CD1c-positive myeloid dendritic cell (primary cell): ENCODE measurements at regions not wholly inside any gene's neighbourhood (a gene's known extent, or its start where the extent isn't known, plus 50 kb on each side); places are given as distances from the start of the nearest gene placed in this dataset.
A peak's percentile ranks its signal among the peaks of the same experiment; 100 is the strongest.

Experiments
- DNase-seq: peaks from one replicate; pipeline ENCODE4 v3.0.0-alpha.2; 2016; ENCODE audit errors: extremely low spot score

DNA sequence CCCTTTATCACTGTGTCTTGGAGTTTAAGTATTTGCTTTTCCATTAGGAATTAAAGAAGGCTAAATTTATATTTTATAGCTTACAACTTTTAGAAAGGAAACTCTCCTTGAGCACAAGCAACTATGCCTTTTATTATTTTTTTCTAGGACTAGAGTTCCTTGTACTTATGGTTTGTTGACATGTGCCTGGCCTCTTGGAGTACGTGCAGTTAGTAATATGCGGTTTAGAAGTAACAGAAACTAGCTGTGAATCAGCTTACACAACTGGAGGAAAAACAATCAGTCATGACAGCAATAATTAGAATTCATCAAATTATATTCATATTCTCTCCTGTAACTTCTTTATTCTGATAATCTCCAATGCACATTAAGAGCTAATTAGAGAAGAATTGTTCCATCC is 428.7 kb downstream of the AEBP2 start:
- DNase-seq = no peak

DNA sequence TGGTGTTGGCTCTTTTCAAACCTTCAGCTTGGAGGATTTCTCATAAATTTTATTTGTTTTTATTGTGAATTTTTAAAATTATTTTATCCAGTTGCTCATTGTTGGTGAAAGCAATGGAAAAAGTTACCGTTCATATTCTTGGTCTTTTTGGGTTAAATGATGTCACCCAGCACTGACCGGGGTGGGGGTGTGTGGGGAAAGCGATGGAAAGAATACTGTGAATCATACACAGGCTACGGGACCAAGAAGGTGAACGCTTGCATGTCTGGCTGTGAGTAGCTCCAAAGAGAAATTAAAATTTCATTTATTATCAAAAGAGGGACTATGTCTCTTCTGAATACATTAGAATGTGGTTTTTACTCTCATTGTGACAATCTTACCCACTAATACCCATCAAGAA is 430.1 kb downstream of the AEBP2 start:
- no peak for DNase-seq

DNA sequence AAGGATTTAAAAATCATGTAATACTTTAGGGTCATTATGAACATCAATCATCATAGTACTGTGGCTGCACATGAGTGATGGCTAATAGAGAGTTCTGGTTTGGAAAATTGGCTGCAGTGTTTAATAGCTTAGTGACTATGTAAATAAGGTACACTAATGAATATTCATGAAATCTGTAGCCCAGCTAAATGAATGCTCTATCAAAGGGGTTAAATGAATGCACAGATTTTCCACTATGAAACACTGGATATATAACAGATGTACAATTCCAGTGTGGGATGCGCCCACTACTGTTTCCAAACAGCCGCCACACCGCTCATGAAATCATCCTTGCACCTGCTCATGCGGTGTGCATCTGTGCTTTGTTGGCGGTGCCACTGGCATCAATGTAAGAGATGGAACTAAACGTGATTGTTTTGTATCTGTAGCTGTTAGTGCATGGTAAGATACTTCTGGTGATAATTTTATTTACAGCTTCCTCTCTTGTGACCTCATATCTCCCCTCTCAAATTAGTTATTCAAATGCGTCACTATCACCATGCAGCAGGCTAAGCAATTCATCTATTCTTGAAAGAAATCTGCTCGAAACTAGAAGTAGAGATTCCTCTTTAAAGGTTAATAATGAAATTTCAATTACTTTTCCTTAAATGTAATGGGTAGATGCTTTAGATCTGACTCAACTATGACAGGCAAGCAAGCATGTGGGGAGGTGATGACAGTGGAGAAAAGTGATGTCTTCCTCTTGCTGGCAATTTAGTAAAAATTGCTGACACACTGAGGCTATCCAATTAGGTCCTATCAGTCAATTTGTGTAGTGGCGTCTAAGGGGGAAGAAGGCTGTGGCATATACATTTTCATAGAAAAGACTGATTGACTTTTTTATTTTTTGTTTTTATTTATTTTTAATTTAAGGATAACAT is 433.6 kb downstream of the AEBP2 start:
- DNase-seq = no peak

DNA sequence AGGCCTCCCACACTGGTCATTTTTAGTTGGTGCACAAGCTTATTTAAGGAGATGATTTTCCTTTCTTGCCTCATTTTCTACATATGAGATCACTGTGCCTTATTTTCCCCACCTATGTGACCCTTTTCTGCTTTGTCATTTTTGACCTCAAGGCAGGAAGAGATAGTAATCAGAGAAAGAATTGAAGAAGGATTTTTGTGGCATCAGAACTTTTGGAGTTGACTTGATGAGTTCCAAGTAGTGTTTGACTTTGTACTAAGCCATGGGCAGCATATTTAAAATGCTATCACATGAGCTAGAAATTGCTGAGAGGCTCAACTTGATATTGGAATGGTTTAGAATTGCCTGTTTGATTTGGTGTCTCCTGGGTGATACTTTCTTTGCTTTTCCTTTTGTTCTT is 440.8 kb downstream of the AEBP2 start:
- DNase-seq = no peak

DNA sequence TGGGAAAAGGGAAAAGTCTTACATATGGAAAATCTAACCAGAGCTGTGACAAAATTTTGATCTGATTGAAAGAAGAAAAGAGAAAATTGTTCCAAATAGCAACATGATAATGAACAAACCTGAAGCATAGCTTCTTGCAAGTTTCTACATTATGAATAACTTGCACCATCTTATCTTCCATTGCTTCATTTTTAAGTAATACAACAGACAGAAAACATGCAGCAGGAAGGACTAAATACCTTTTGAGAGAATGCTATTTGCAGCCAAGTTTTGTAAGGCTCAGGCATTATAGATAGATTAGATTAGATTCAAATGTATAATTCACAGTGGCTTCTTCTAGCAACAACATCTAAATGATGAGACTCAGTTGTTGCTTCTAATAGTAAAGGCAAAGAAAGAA is 441.4 kb downstream of the AEBP2 start:
- DNase-seq = no peak

DNA sequence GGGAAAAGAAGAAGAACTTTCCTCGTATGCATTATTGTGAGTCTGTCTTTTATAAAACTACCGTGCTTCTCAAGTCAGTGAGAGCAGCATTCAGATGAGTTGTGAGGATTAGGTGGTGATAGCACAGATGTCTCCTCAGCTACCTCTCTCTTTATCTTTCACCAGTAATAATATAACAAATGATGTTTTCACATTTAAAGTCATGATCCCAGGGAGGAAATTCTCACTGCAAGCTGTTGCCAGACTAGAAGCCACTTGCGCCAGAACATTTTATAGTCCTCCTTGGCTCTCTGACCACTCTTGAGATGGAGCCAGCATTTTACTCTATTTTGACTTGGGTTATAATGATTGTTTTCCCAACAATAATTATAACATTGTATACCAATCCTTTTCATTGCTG is 443.1 kb downstream of the AEBP2 start:
- DNase-seq = no peak

DNA sequence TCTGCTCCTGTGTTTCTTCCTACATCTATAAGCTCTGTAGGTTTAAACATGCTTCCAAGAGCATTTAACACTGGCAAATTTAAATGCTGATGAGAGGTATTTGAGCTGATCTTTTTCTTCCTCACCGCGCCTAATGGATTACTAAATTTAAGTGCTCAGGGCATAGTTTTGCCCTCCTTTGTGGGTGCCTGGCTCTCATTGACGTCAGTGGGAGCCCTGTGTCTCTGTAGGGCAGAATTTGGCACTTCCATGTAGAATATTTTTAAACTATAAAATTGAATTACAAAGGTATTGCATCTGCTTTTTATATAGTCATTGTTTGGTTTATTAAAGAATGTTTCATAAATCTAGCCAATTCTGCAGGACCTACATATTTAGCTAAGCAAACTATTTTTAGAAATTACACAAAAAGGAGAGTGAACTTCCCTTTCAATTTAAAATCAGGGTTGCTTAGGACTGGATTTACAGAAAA is 444.8 kb downstream of the AEBP2 start:
- DNase-seq = no peak

DNA sequence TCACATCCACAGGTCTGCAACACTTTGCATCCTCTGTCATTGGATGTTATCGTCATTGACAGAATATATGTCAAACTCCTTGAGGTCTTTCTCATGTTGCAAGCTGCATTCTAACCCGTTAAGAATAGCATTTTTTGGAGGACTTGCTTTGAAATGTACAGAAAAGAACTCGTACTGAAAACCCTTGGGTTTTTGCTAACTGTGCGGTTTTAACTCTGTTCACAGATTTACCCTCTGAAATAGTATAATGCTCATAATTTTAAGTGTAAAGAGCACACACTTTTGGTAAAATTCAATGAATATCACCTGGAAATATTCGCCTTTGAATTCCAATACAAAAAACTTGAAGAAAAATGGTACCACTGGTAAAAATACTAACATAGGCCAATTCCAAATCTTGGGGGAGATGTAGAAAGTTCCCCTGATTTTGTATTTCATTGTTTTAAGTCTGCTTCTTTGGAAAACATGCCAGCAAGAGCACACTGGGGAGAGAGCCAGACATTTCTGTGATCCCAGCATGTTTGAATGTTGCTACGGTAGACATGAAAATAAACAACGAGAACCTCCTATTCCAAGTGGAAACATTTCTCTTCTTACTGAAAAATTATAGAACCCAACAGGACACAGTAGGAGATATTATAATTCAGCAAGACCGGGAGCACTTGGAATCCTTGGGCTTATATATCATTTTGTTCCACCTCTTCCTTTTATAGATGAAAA is 446.0 kb downstream of the AEBP2 start:
- DNase-seq = no peak

DNA sequence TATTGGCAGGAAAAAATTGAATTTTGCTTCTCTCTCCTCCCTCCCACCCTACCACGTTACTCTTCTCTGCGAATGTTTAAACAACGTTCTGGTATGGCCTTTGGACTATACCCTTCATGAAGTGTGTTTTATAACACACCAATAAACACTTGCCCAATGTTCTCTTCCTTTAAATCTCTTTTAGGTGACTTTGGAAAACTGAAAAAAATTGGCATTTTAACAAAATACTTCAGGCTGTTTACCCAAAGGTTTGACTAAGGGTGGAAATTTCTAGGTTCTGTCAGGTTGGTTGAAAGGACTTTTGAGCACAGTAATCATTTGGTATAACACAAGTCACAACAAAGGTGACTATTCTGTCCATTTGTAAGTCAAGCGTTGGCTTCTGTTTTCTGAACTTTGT is 446.8 kb downstream of the AEBP2 start:
- DNase-seq = no peak

DNA sequence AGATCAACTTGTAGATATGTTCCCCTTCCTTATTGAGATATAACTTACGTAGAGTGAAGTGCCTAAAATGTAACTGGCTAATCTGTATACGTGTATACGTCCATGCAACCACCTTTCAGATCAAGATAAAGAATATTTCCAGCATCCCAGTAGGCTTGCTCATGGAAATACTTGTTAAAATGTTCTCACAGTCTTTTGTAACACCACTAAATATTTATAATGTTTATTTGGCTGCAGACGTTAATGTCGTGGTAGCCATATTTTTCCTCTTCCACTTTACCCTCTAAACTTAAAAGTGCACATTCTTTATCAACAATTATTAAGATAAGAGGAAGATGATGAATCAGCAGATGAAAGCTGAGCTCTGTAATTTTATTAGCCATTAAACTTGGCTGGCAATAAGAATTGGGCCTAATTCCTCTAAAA is 447.4 kb downstream of the AEBP2 start:
- no peak for DNase-seq

DNA sequence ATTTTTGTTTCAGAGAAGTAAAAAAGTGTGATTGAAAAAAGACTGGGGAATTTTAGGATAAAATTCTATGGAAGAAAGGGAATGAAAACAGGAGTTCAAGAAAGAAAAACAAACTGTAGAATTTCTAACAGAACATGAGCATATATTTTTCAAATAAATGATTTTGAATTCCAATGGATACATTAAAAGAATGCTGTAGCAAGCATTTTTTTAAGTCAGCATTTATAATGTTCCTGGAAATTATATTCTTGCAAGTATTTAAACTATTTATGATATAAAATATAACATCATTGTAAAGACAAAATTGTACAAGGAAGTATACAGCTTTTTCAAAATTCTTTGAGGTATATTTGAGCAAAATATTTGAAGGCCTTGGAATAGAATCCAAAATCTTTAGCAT is 450.7 kb downstream of the AEBP2 start:
- no peak for DNase-seq

DNA sequence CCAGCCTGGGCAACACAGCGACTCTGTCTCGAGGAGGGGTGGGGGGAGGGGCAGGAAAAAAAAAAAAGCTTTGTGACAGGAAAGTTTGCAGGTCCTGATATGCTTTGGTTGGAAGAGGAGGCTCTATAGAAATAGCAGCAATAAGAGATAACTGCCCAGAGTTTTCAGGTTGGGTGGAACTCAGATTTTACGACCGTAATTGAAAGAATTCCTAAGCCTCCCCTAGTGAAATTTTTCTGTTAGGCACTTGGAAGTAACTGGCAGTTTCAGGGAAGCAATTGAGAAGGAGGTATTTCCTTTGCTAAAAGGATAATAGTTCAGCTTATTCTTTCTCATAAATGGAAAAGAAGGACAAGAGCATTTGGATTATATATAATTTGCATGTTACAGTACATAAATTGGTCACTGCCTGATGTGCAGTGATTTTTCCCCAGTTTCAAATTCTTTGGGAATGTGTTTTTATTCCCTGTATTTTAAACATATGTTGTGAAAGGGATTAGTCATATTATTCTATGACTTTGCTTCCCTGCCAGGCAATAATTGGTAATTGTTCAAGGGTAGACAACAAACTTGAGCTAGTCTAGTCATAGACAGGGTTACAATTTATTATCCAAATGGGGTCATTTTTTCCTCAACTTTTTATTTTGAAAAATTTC is 452.8 kb downstream of the AEBP2 start:
- DNase-seq = no peak

DNA sequence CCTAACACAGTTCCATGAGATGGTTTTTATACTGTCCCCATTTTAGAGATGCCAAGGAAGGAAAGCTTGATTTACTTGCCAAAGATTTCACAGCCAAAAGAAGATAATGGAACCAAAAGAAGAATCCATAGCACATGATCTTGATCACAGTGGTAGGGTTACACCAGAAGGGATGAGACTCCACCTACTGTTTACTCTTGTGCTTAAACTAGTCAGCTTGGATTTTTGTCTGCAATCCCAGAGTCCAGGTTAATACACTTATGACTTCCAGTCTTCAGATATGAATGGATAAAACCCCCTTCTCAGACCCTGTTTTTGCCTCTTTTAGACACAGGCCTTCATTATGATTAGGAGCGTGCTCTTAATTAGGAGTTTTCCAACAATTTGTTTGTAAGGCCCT is 454.2 kb downstream of the AEBP2 start:
- no peak for DNase-seq

DNA sequence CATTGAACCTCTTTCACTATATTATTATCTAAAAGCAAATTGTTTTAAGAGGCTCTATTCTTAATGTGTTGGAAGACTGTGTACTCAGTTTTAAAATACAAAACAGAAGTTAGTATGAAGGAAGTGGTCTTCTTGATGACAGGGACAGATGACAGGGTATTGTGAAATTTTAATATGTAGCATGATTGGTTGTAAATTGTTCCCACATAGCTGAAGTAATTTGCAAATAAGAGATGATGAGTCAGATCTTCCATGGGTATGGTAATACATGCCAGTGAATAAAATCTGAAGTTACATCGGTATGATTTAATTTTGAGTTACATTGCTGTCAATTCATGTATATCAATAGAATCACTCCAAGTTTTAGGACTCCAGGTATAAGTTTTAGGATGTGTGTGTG is 454.8 kb downstream of the AEBP2 start:
- DNase-seq = peak; percentile 58

DNA sequence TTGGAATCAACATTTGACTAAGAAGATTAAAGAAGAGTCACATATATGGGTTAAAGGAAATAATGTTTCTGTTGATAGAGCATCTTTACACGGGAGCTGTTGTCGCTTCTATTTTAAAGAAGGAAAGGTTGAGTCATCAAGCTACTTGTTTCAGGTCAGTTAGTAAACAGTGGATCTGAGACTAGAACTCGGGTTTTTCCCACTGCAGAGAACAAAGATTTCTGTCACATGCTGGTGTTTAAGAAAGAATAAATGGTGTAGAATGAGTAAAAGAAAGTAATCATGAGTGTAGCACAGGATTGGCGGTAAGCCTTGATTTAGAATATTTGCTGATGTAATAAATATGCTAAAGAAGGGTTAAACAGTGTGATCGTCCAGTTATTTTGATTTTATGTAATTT is 455.5 kb downstream of the AEBP2 start:
- peak; percentile 49 for DNase-seq

DNA sequence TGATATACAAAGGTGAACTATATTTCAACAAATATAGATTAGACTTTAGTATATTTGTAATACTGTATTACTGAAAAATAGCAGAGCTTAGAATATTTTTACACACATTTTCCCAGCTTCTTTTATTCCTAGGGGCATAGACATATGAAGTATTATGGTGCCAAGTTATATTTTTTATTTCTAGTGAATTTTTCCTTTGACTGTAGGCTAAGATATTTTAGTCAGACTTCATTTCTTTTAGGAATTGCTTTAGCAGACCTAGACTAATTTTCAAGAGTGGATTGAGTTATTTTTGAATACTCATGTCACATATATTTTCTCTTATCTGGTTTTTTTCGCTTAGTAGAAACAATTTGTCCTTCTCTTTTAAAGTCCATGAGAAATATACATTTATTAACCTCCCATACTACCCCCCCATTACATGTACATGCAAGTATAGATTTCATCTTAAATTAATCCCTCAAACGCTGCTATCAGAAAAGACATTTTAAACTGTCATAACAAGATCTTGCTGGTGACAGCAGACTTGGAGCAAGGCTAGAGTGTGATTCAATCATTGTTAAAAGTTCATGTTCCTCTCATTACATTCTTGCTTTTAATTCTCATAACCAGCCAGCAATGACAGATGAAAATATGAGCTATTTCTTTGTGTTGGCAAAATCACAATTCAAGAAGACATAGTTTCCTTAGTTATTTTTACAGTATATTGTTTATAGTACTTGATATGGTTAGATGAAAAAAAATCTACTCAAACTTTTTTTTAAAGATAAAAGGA is 456.1 kb downstream of the AEBP2 start:
- DNase-seq = no peak

DNA sequence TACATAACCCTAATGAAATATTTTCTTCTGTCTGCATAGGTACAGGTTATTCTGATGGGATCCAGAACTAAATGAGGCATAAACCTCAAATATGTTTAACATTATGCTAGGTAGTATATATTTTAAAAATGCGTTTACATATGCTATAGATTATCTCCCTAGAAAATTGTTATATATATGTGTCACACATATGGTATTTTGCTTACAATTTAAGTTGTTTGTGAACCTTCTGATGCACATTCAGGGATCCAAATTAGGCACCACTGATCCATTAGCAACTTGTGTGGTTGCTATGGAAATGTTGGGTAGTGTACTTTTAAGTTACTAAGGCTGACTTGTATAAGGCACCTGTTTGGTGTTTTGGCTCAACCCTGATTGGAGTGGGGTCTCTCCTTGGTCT is 456.7 kb downstream of the AEBP2 start:
- no peak for DNase-seq

DNA sequence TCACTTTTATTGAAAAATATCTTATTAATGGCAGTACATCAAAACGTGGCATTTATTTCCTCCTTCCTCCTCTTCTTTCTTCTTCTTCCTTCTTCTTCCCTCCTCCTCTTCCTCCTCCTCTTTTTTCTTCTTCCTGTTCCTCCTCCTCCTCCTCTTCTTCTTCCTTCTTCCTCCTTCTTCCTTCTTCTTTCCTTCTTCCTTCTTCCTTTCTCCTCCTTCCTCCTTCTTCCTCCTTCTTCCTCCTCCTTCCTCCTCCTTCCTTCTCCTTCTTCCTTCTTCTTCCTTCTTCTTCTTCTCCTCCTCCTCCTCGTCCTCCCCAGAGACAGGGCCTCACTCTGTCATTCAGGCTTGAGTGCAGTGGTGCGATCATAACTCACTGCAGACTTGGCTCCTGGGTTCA is 457.2 kb downstream of the AEBP2 start:
- no peak for DNase-seq

DNA sequence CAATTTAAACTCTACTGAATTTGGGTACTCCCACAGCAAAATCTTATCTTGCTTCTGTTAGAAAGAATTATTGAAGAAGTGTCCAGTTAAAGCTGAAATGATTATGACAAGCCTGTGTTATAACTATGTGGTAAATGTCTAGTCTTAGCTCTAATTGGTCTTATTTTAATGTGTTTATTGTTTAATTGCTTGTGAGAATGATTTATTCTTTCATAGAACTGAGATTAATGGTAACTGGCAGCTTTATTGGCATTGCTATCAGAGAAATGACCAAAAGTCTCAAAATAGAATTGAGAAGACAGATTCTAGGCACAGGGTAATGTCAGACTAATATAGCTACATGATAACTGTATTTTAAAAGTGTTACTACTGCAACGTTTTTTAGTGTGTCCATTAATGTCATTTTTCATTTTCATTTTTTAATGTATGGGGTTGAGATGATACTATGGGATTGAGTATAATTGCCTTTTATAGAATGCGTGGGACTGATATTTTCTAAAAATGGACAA is 458.7 kb downstream of the AEBP2 start:
- no peak for DNase-seq

DNA sequence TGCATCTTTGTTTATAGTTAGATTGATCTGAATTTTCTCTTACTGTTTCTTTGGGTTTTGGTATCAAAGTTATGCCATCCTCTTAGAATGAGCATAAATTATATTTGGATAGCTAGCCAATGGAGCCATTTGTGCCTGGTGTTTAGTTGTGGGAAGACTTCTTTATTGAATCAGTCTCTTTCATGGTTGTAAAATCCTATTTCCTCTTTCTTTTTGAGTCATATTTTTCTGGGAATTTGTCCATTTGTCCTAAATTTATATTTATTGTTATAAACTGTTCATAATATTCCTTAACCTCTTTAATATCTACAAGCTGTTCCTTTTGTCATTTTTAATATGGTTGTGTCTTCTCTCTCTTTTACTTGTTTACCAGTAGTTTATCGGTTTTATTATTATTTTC is 462.5 kb downstream of the AEBP2 start:
- DNase-seq = peak; percentile 74

DNA sequence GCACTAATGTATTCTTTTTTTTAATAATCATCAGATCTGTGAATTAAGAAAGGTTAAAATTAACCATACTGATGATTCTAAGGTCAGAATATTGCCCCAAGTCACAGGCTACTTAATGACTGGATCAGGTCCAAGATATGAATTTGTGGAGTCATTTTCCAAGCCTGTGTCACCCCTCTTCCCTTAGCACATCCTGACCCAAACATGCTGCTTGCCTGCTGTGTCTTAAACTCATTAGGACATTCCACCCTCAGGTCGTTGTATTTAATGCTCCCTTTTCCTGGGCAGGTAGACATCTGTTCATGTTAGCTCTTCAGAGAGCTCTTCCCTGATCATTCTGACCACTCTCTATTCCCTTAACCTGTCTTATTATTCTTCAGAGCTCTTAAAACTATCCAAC is 463.5 kb upstream of the PDE3A start:
- no peak for DNase-seq

DNA sequence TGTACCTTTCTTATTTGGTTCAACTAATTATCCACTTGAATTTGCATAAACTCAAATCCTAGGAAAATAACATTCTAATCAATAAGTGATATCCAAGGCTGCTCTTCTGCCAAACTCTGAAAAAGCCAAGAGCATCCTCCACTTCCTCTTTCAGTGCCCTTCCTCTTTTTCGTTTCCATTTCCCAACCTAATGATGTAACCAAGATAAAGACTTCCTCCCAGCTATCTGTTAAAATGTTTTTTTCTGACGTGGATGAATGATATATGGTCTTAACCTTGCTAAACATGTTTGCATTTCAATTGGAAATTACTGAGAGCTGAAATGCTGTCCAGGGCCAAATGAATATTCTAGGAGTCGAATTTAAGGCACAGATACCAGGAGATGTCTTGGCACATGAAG is 459.5 kb upstream of the PDE3A start:
- DNase-seq = peak; percentile 88
